Hematopoietic multipotent progenitor cell (in vitro differentiated cells): ENCODE measurements at regions not wholly inside any gene's neighbourhood (a gene's known extent, or its start where the extent isn't known, plus 50 kb on each side); places are given as distances from the start of the nearest gene placed in this dataset.

Experiments used
- DNase-seq, 3 donors: peaks; one replicate each; pipeline ENCODE4 v3.0.0-alpha.2; 2011 to 2015; ENCODE audit warnings: low read depth in 2 of 3, low spot score in 2 of 3

DNA sequence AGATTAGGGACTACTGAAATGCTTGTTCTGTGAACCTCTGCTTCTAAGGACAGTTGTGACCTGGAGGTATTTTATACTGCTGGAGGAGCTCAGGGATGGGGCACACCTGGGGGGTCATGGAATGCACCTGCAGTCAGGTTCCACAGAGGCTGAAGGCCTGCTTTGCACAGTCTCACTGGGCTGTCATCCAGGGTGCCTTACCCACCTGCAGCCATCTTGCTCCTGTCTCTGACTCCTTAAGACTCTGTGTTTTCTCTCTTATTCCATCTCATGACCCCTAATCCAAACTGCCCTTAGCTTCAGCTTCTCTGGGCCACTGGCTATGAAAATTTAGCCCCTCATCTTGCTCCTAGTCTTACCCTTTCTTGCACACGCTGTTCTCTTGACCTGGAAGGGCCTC, 127.0 kb upstream of the SNX19 start:
- no peak for DNase-seq

- no peak for DNase-seq
Measured at GRCh38 chr11:131044851-131045250, 128.6 kb upstream of the SNX19 start.

- DNase-seq = no peak
Measured at GRCh38 chr11:131052367-131052766, 136.1 kb upstream of the SNX19 start.

GRCh38 chr11:131056036-131056435, 139.8 kb upstream of the SNX19 start:
- DNase-seq = no peak

DNA sequence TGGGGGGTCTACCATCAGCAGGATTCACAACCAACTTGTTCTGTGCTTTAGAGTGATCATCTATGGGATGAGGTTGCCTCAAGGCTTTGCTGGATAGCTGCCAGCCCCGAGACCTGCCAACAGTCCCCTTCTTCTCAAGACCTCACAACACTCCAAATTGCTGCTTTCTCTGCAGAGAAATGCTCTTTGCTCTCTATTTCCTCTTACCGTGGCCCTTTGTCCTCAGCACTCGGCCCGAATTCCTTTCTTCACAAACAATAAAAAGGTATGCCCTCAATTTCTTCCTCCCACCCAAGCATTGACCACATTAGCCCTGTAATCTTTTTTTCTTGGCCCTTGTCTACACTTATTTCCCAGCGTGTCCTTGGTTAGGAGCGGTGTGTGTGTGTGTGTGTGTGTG, 147.4 kb upstream of the SNX19 start:
- no peak for DNase-seq

- peak in 2 of 3 donors; percentile 35 to 64 for DNase-seq
Measured at GRCh38 chr11:131064373-131064991, 148.2 kb upstream of the SNX19 start.

GRCh38 chr11:131065435-131066413, 149.4 kb upstream of the SNX19 start:
- DNase-seq = no peak

GRCh38 chr11:131066551-131066950, 150.3 kb upstream of the SNX19 start:
- no peak for DNase-seq

DNA sequence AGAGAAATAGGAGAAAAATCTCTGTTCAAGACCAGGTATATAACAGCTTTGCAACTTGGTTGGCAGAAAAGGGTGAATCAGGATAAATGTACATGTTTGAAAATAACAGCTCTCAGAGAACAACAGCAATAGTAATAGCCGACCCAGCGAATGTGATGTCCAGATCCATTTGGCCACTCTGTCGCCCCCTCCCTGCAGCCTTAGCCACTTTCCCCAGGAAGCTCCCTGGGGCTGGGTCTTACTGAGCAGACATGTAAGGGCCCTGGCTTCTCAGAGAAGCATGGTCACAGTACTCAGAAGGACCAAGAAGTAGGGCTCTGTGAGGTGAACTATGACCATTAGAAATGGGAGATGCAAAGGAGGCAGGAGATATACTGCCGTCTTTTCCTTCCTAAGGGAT, 154.1 kb upstream of the SNX19 start:
- DNase-seq = no peak

DNA sequence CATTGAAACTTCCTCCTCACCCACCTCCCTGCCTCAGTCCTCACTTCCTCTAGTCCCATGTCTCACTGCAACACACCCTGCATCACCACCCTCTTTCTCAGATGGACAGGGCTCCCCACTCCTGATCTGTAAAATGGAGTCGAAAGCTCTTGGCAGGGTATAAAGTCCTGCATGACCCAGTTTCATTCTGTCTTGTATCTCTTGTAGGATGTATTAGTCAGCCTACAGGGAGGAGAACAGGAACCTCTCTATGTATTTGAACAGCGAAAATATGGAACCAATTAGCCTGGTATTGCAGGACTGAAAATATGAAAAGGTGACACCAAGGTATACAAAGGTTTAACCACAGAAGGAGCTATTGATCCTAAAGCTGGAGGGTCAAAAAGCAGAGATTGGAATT, 156.9 kb upstream of the SNX19 start:
- DNase-seq = no peak

DNA sequence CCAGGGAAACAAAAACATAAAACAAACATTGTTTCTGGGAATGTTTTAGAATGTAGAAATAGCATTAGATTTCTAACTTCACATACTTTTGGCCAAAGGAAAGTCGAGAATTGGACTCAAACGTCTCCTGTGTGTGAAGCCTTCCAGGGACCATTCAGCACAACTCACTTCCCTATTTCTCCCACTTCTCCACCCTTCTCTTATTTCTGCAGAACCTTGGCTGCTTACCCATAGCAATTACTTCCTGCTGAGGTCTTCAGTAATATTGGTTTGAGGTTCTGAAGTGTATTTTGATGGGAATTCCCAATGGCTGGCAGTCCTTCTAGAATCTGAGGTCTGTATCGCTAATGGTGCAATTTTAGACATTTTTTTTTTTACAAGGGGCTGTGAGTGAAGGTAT, 158.3 kb upstream of the SNX19 start:
- DNase-seq = no peak

- DNase-seq = no peak
Measured at GRCh38 chr11:131077340-131077739, 161.1 kb upstream of the SNX19 start.

- DNase-seq = no peak
Measured at GRCh38 chr11:131079036-131079435, 162.8 kb upstream of the SNX19 start.

- DNase-seq = no peak
Measured at GRCh38 chr11:131089727-131090245, 173.5 kb upstream of the SNX19 start.

- DNase-seq = no peak
Measured at GRCh38 chr11:131092469-131092868, 176.2 kb upstream of the SNX19 start.

GRCh38 chr11:131094827-131095226, 178.5 kb upstream of the SNX19 start:
- no peak for DNase-seq

DNA sequence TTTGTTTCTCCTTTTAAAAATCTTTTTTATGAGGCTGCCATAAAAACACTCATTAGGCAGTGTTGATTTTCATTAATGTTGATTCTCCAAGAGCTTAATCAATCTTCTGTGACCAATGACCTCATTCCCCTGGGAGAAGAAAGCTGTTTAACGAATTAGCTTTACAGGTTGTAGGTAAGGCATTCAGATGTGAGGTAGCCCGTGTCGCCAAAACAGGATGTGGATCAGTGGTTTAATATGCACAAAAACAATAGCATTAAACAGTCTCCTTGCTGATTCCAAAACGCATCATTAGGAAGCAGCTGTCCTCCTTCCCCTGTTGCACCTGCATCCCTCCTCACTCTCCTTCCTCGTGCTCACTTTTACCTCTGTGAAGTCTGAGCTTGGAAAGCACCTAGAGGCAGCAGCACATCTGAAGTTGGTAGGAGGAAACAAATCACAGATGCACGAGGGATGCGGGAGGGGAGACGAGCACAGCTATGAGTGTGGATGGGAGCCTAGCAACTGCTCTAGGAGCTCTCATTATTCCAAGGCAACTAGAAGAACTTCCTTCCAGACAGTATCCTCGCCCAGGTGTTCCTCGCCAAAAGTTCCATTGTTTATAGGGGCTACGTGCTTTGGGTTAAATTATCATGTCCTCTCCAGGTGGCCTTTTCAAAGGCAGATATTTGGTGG, 179.4 kb upstream of the SNX19 start:
- no peak for DNase-seq

DNA sequence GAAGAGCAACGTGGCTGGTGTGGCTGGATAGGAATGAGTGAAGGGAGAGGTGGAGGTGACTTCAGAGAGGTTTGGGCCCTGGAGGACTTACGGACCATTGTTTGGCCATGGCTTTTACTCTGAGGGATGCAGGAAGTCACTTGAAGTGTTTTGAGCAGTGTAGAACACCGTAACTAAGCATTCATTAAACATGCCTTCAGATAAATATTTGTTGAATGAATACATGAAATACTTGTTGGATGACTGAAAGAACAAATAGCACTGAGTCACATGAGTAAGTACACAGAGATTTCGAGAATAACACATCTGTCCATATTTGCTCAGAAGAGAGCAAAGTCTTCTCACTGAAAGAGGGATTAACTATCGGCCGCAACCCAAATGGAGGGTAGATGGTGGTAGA, 182.7 kb upstream of the SNX19 start:
- no peak for DNase-seq

DNA sequence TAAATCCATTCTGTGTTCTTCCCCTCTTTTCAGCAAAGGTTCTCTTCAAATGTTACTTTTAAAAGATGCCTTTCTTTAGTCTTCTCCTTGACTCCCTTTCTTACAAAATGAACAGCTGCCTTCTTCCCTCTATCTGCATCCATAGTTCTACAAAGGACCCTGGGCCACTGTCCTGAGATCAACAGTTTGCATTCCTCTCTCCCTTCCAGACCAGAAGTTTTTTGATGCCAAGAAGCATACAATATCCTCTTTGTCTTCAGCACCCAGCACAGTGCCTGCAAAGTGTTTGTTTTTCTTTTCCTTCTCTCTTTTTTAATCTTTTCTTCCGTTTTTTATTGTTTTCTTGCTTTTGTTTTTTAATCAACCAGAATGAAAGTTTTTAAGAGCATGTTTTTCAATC, 183.5 kb upstream of the SNX19 start:
- DNase-seq = no peak

GRCh38 chr11:131108760-131109159, 192.5 kb upstream of the SNX19 start:
- no peak for DNase-seq

GRCh38 chr11:131109257-131109656, 193.0 kb upstream of the SNX19 start:
- DNase-seq = no peak
